MM.1S (cell line): ENCODE measurements at regions not wholly inside any gene's neighbourhood (a gene's known extent, or its start where the extent isn't known, plus 50 kb on each side); places are given as distances from the start of the nearest gene placed in this dataset.

Experiments
- DNase-seq: peaks from one replicate; pipeline ENCODE4 v3.0.0-alpha.2; 2015
- H2AFZ ChIP-seq: fragments of 300-600 bp; sonication (generic); 2 replicates; pipeline ENCODE4 v1.6.0; 2016; ENCODE audit warnings: antibody characterized with exemption, low read length
- H3F3A ChIP-seq: fragments of 300-600 bp; sonication (generic); 2 replicates; pipeline ENCODE4 v1.6.1; 2016; ENCODE audit warnings: mild to moderate bottlenecking, antibody characterized with exemption, low read length, moderate library complexity, mixed read lengths; ENCODE audit not compliant: insufficient read depth
- H3K27ac ChIP-seq: fragments of 300-600 bp; sonication (generic); 2 replicates; pipeline ENCODE4 v1.5.1; 2016; ENCODE audit warnings: mild to moderate bottlenecking, low read length
- H3K27me3 ChIP-seq: fragments of 300-600 bp; sonication (generic); replicated peaks from 2 replicates; pipeline ENCODE4 v1.6.0; 2016; ENCODE audit warnings: low read length; ENCODE audit not compliant: insufficient read depth
- H3K36me3 ChIP-seq: fragments of 300-600 bp; sonication (generic); replicated peaks from 2 replicates; pipeline ENCODE4 v1.6.1; 2016; ENCODE audit warnings: mild to moderate bottlenecking, low read length, mixed read lengths; ENCODE audit not compliant: insufficient read depth
- H3K4me1 ChIP-seq: fragments of 300-600 bp; sonication (generic); 2 replicates; pipeline ENCODE4 v1.6.1; 2016; ENCODE audit warnings: low read length, mixed read lengths
- H3K4me2 ChIP-seq: fragments of 300-600 bp; sonication (generic); 2 replicates; pipeline ENCODE4 v1.6.0; 2016; ENCODE audit warnings: low read depth, low read length
- H3K4me3 ChIP-seq: fragments of 300-600 bp; sonication (generic); 2 replicates; pipeline ENCODE4 v1.5.1; 2016; ENCODE audit warnings: low read length, mixed read lengths
- H3K79me2 ChIP-seq: fragments of 300-600 bp; sonication (generic); 2 replicates; pipeline ENCODE4 v1.6.1; 2016; ENCODE audit warnings: mixed run types, low read length, mixed read lengths
- H3K9ac ChIP-seq: fragments of 300-600 bp; sonication (generic); 2 replicates; pipeline ENCODE4 v1.6.1; 2016; ENCODE audit warnings: low read length, mixed read lengths
- H3K9me2 ChIP-seq: fragments of 300-600 bp; sonication (generic); replicated peaks from 2 replicates; pipeline ENCODE4 v1.6.1; 2016; ENCODE audit warnings: mild to moderate bottlenecking, low read length, mixed read lengths; ENCODE audit not compliant: insufficient read depth
- H3K9me3 ChIP-seq: fragments of 300-600 bp; sonication (generic); replicated peaks from 2 replicates; pipeline ENCODE4 v1.6.1; 2016; ENCODE audit warnings: mild to moderate bottlenecking, low read length, mixed read lengths; ENCODE audit not compliant: insufficient read depth
- H4K20me1 ChIP-seq: fragments of 300-600 bp; sonication (generic); 2 replicates; pipeline ENCODE4 v1.6.1; 2016; ENCODE audit warnings: mild to moderate bottlenecking, low read length, moderate library complexity, mixed read lengths; ENCODE audit not compliant: insufficient read depth
- EZH2 ChIP-seq: fragments of 300-600 bp; sonication (generic); optimal IDR thresholded peaks from 2 replicates; pipeline ENCODE3; 2017; ENCODE audit warnings: low read depth, mild to moderate bottlenecking, antibody characterized with exemption, low read length, mixed read lengths
- EZH2phosphoT487 ChIP-seq: fragments of 300-600 bp; sonication (generic); IDR thresholded peaks from 2 replicates; pipeline ENCODE4 v1.6.1; 2018; ENCODE audit warnings: antibody characterized with exemption, low read length
- TF ChIP-seq, protein P1 (sequence below): fragments of 300-600 bp; sonication (generic); IDR thresholded peaks from 2 replicates; pipeline ENCODE4 v1.5.1; 2016; ENCODE audit warnings: antibody characterized with exemption, low read length, mixed read lengths

DNA sequence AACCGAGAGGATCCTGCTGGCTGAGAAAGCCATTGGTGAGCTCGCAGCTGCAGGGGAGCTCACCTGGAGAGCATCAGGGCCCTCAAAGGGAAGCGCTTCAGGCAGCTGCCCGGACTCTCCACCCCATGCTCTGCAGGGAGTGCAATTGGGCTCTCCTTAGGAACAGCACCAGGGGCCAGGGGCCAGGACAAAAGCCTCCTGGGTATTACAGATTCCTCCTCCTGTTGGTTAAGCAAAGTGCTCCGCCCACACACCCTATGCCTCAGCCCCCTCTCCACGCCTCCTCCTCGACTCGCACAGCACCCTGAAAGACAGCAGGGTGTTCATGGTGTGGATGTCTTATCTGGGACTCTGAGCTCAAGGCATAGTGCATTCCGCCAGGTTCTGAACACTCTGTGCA, 139.9 kb downstream of the SHANK2 start:
- H3F3A ChIP-seq: peaks cover 10% of the 10 kb centered on the region
- H3K9me3 ChIP-seq: no peaks in the 10 kb centered on the region
- peaks cover 12% of the 10 kb centered on the region for H3K4me1 ChIP-seq
- no peak overlapping the region for H3K27ac ChIP-seq
- H3K79me2 ChIP-seq: no peaks in the 10 kb centered on the region
- no peaks in the 10 kb centered on the region for H3K36me3 ChIP-seq
- no peaks in the 10 kb centered on the region for H3K9me2 ChIP-seq
- no peak for DNase-seq
- TF ChIP-seq EZH2phosphoT487 (no peak), EZH2 (no peak)
- TF ChIP-seq, protein P1, sequence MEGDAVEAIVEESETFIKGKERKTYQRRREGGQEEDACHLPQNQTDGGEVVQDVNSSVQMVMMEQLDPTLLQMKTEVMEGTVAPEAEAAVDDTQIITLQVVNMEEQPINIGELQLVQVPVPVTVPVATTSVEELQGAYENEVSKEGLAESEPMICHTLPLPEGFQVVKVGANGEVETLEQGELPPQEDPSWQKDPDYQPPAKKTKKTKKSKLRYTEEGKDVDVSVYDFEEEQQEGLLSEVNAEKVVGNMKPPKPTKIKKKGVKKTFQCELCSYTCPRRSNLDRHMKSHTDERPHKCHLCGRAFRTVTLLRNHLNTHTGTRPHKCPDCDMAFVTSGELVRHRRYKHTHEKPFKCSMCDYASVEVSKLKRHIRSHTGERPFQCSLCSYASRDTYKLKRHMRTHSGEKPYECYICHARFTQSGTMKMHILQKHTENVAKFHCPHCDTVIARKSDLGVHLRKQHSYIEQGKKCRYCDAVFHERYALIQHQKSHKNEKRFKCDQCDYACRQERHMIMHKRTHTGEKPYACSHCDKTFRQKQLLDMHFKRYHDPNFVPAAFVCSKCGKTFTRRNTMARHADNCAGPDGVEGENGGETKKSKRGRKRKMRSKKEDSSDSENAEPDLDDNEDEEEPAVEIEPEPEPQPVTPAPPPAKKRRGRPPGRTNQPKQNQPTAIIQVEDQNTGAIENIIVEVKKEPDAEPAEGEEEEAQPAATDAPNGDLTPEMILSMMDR: no peak
- no peak overlapping the region for H3K4me3 ChIP-seq
- H3K9ac ChIP-seq: no peak overlapping the region
- no peaks in the 10 kb centered on the region for H4K20me1 ChIP-seq
- H2AFZ ChIP-seq: no peak overlapping the region
- no peak overlapping the region for H3K4me2 ChIP-seq
- peaks cover 78% of the 10 kb centered on the region for H3K27me3 ChIP-seq

GRCh38 chr11:71109586-71109985, 142.8 kb downstream of the SHANK2 start:
- H3K9me2 ChIP-seq: no peaks in the 10 kb centered on the region
- H3K4me3 ChIP-seq: no peak overlapping the region
- no peak overlapping the region for H3K4me2 ChIP-seq
- peaks cover 6% of the 10 kb centered on the region for H3F3A ChIP-seq
- H3K9ac ChIP-seq: no peak overlapping the region
- DNase-seq: no peak
- no peaks in the 10 kb centered on the region for H4K20me1 ChIP-seq
- no peaks in the 10 kb centered on the region for H3K9me3 ChIP-seq
- H3K4me1 ChIP-seq: peaks cover 7% of the 10 kb centered on the region
- H3K79me2 ChIP-seq: no peaks in the 10 kb centered on the region
- no peaks in the 10 kb centered on the region for H3K36me3 ChIP-seq
- no peak overlapping the region for H3K27ac ChIP-seq
- H3K27me3 ChIP-seq: peaks cover 86% of the 10 kb centered on the region
- no peak overlapping the region for H2AFZ ChIP-seq
- TF ChIP-seq EZH2phosphoT487 (no peak), EZH2 (no peak)
- TF ChIP-seq, protein P1: no peak

- peaks cover 6% of the 10 kb centered on the region for H3K4me1 ChIP-seq
- H4K20me1 ChIP-seq: no peaks in the 10 kb centered on the region
- H3K9me2 ChIP-seq: no peaks in the 10 kb centered on the region
- H3K9me3 ChIP-seq: no peaks in the 10 kb centered on the region
- no peak overlapping the region for H3K9ac ChIP-seq
- no peak for DNase-seq
- H3K4me2 ChIP-seq: no peak overlapping the region
- H3K27me3 ChIP-seq: peaks cover 90% of the 10 kb centered on the region
- no peaks in the 10 kb centered on the region for H3K36me3 ChIP-seq
- H3K27ac ChIP-seq: no peak overlapping the region
- H2AFZ ChIP-seq: no peak overlapping the region
- H3F3A ChIP-seq: peaks cover 2% of the 10 kb centered on the region
- TF ChIP-seq, protein P1: no peak
- no peak for TF ChIP-seq EZH2
- TF ChIP-seq EZH2phosphoT487: no peak
- no peaks in the 10 kb centered on the region for H3K79me2 ChIP-seq
- no peak overlapping the region for H3K4me3 ChIP-seq
Measured at GRCh38 chr11:71109186-71109585, 143.2 kb downstream of the SHANK2 start.
